HCT116 (cell line): ENCODE measurements at regions not wholly inside any gene's neighbourhood (a gene's known extent, or its start where the extent isn't known, plus 50 kb on each side); places are given as distances from the start of the nearest gene placed in this dataset.

Experiments
- ATAC-seq: fragments of 200-7000 bp; cut with Tn5 transposase; 2 replicates; pipeline ENCODE4 v1.9.1; 2020; ENCODE audit warnings: mild to moderate bottlenecking, moderate library complexity
- BruUV-seq: library from RNA; stranded (reverse); fragments of 400-500 nt; replicated peaks from 2 replicates; lab custom pipeline; 2021; lab: Mats Ljungman, UMichigan
- CTCF ChIA-PET: fragments of 300-600 bp; sonication (Branson Sonifier 250); formaldehyde crosslinking; loops from one replicate; lab custom pipeline; 2021; ENCODE audit warnings: antibody characterized with exemption; lab: Charles Lee
- POLR2A ChIA-PET: fragments of 300-600, 350-600 bp; sonication (Branson Sonifier 250); formaldehyde crosslinking; loops from one replicate; lab custom pipeline; 2021; ENCODE audit warnings: antibody characterized with exemption; lab: Charles Lee
- RAD21 ChIA-PET, 2 experiments: fragments of 300-600 bp; sonication (Branson Sonifier 250); formaldehyde crosslinking; loops; one replicate each; lab custom pipeline; 2023; ENCODE audit warnings: low total read pairs in 2 of 2; ENCODE audit not compliant: uncharacterized antibody in 2 of 2, unreplicated experiment in 2 of 2, low non-redundant PET in 1 of 2; lab: Charles Lee
- DNase-seq: peaks from one replicate; pipeline ENCODE4 v3.0.0-alpha.2; 2010; ENCODE audit warnings: low read depth, low spot score
- H2AFZ ChIP-seq: fragments of 200-600 bp; shearing (Covaris generic), sonication (generic); 2 replicates; pipeline ENCODE4 v1.6.1; 2017; ENCODE audit warnings: low read depth, mixed run types, mixed read lengths, antibody characterized with exemption, low read length; ENCODE audit not compliant: poor library complexity, severe bottlenecking
- H3K27ac ChIP-seq: 2 replicates; pipeline ENCODE4 v1.5.1; 2012; ENCODE audit warnings: low read depth, low read length
- H3K27me3 ChIP-seq: fragments of 200-600 bp; sonication (generic); 2 replicates; pipeline ENCODE4 v1.6.1; 2016; ENCODE audit warnings: mixed run types, low read length, mixed read lengths; ENCODE audit not compliant: insufficient read depth
- H3K36me3 ChIP-seq, 2 experiments: fragments of 200-500 bp in 1 of 2; fragments of 200-600 bp in 1 of 2; sonication (Bioruptor generic) in 1 of 2; sonication (generic) in 1 of 2; 2 replicates each; pipeline versions ENCODE4 v1.5.1 to v1.6.1; 2014 to 2016; ENCODE audit warnings: low read length in 2 of 2, inconsistent platforms in 1 of 2, mixed read lengths in 1 of 2, mixed run types in 1 of 2; ENCODE audit not compliant: insufficient read depth in 2 of 2, control insufficient read depth in 1 of 2
- H3K4me1 ChIP-seq, 2 experiments: fragments of 200-600 bp in 1 of 2; sonication (generic) in 1 of 2; 2 replicates each; pipeline versions ENCODE4 v1.5.1 to v1.6.1; 2012 to 2017; ENCODE audit warnings: low read length in 2 of 2, inconsistent platforms in 1 of 2, mild to moderate bottlenecking in 1 of 2, mixed read lengths in 1 of 2, mixed run types in 1 of 2, moderate library complexity in 1 of 2; ENCODE audit not compliant: insufficient read depth in 2 of 2, control insufficient read depth in 1 of 2
- H3K4me2 ChIP-seq: fragments of 200-600 bp; sonication (generic); 2 replicates; pipeline ENCODE4 v1.6.1; 2017; ENCODE audit warnings: mixed run types, low read length, mixed read lengths
- H3K4me3 ChIP-seq, 2 experiments: fragments of 200-600 bp in 1 of 2; sonication (generic) in 1 of 2; replicated peaks in 1 of 2; 2 replicates each; pipeline ENCODE4 v1.5.1; 2011 to 2016; ENCODE audit warnings: low read length in 2 of 2, control low read depth in 1 of 2, low read depth in 1 of 2, mild to moderate bottlenecking in 1 of 2, mixed read lengths in 1 of 2, mixed run types in 1 of 2
- H3K79me2 ChIP-seq: fragments of 200-600 bp; sonication (generic); 2 replicates; pipeline ENCODE4 v1.6.1; 2017; ENCODE audit warnings: mild to moderate bottlenecking, mixed run types, low read length, moderate library complexity, mixed read lengths; ENCODE audit not compliant: insufficient read depth
- H3K9ac ChIP-seq: fragments of 200-600 bp; sonication (generic); 2 replicates; pipeline ENCODE4 v1.6.1; 2016; ENCODE audit warnings: low read length, mixed read lengths
- H3K9me2 ChIP-seq: fragments of 200-600 bp; sonication (generic), shearing (Covaris generic); 2 replicates; pipeline ENCODE4 v1.6.1; 2017; ENCODE audit warnings: mixed run types, mild to moderate bottlenecking, moderate library complexity; ENCODE audit not compliant: insufficient read depth
- H3K9me3 ChIP-seq, 2 experiments: fragments of 200-500 bp in 1 of 2; fragments of 200-600 bp in 1 of 2; sonication (Bioruptor generic) in 1 of 2; sonication (generic) in 1 of 2; 2 replicates each; pipeline ENCODE4 v1.6.1; 2014 to 2017; ENCODE audit warnings: low read length in 2 of 2, mixed read lengths in 2 of 2, inconsistent platforms in 1 of 2, low read depth in 1 of 2, mild to moderate bottlenecking in 1 of 2, mixed run types in 1 of 2, moderate library complexity in 1 of 2; ENCODE audit not compliant: control insufficient read depth in 1 of 2, insufficient read depth in 1 of 2
- H4K20me1 ChIP-seq: fragments of 200-600 bp; sonication (generic), shearing (Covaris generic); 2 replicates; pipeline ENCODE4 v1.6.1; 2017; ENCODE audit warnings: mixed run types, mild to moderate bottlenecking, moderate library complexity; ENCODE audit not compliant: insufficient read depth
- CBX3 ChIP-seq: IDR thresholded peaks from 2 replicates; pipeline ENCODE4 v1.6.1; 2012; ENCODE audit warnings: low read depth
- CEBPB ChIP-seq: IDR thresholded peaks from 2 replicates; pipeline ENCODE4 v1.6.1; 2012; ENCODE audit warnings: low read depth
- EGR1 ChIP-seq: IDR thresholded peaks from 2 replicates; pipeline ENCODE4 v1.6.1; 2012; ENCODE audit warnings: low read depth
- ELF1 ChIP-seq: IDR thresholded peaks from 2 replicates; pipeline ENCODE4 v1.6.1; 2012; ENCODE audit warnings: low read depth, borderline replicate concordance
- EZH2 ChIP-seq: fragments of 200-600 bp; sonication (generic); IDR thresholded peaks from 2 replicates; pipeline ENCODE4 v1.6.1; 2017; ENCODE audit warnings: antibody characterized with exemption, mixed run types
- EZH2phosphoT487 ChIP-seq: fragments of 200-600 bp; IDR thresholded peaks from 2 replicates; pipeline ENCODE4 v1.6.1; 2018; ENCODE audit warnings: antibody characterized with exemption, borderline replicate concordance
- FOSL1 ChIP-seq: IDR thresholded peaks from 2 replicates; pipeline ENCODE4 v1.6.1; 2012; ENCODE audit warnings: low read depth
- JUND ChIP-seq: IDR thresholded peaks from 2 replicates; pipeline ENCODE4 v1.6.1; 2012
- POLR2AphosphoS5 ChIP-seq: IDR thresholded peaks from 2 replicates; pipeline ENCODE4 v1.6.1; 2011; ENCODE audit warnings: mild to moderate bottlenecking, low read depth, low read length, moderate library complexity
- RAD21 ChIP-seq: IDR thresholded peaks from 2 replicates; pipeline ENCODE4 v1.6.1; 2012; ENCODE audit warnings: low read depth, mild to moderate bottlenecking
- SIN3A ChIP-seq: IDR thresholded peaks from 2 replicates; pipeline ENCODE4 v1.6.1; 2012; ENCODE audit warnings: low read depth
- SRF ChIP-seq: IDR thresholded peaks from 2 replicates; pipeline ENCODE4 v1.6.1; 2012; ENCODE audit warnings: low read depth
- YY1 ChIP-seq: IDR thresholded peaks from 2 replicates; pipeline ENCODE4 v1.6.1; 2011; ENCODE audit warnings: low read length, low read depth, moderate library complexity, mild to moderate bottlenecking; ENCODE audit not compliant: insufficient replicate concordance; ENCODE audit errors: extremely low read depth
- ZFX ChIP-seq: fragments of 450-650 bp; IDR thresholded peaks from 2 replicates; pipeline ENCODE4 v1.6.1; 2017
- ZNF274 ChIP-seq: fragments of 200-500 bp; sonication (Bioruptor generic); IDR thresholded peaks from 2 replicates; pipeline ENCODE4 v1.6.1; 2014; ENCODE audit warnings: mild to moderate bottlenecking, low read depth, low read length, inconsistent platforms
- intact Hi-C: fragments of 100-400 bp; cut with micrococcal nuclease; formaldehyde crosslinking; loops from 2 replicates; pipeline ENCODE4 v1.10.0; 2022
- TF ChIP-seq, protein P1 (sequence below), 3 experiments: fragments of 200-600 bp in 1 of 3; sonication (generic) in 1 of 3; IDR thresholded peaks in 2 of 3; conservative IDR thresholded peaks in 1 of 3; 2 replicates each; pipeline ENCODE4 v1.5.1; 2012 to 2017; ENCODE audit warnings: low read depth in 2 of 3, low read length in 2 of 3, antibody characterized with exemption in 1 of 3, borderline replicate concordance in 1 of 3, control low read depth in 1 of 3, mild to moderate bottlenecking in 1 of 3, mixed read lengths in 1 of 3, mixed run types in 1 of 3, moderate library complexity in 1 of 3; ENCODE audit not compliant: insufficient read depth in 1 of 3
- TF ChIP-seq, protein P2 (sequence below): IDR thresholded peaks from 2 replicates; pipeline ENCODE4 v1.6.1; 2012
- TF ChIP-seq, protein P3 (sequence below): IDR thresholded peaks from 2 replicates; pipeline ENCODE4 v1.6.1; 2012; ENCODE audit warnings: low read depth

DNA sequence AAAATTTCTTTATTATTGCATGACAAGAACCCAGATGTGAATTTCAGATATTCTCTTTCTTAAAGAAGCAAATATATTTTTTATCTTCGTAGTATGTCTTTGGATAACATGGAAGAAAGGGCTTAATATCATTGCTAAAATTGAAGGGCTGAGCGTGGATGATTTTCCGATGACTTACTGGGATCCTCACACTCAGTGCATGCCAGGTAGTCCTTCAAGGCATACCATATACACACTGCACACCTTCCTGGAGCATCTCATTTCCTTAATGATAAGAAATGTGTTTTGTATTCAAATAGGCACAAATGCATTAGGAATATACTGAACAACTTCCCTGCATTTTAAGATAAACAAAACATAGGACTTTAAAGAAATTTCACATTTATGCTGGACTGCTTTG, 193.9 kb upstream of the MAP3K7 start:
- Histone ChIP-seq H2AFZ (no peak overlapping the region), H3K4me2 (no peak overlapping the region), H3K27ac (no peak overlapping the region), H3K9me2 (no peaks in the 10 kb centered on the region), H3K27me3 (peaks cover 60% of the 10 kb centered on the region), H3K79me2 (no peaks in the 10 kb centered on the region), H4K20me1 (no peaks in the 10 kb centered on the region), H3K4me1 (no peaks in the 10 kb centered on the region), H3K9ac (no peak overlapping the region), H3K9me3 (no peaks in the 10 kb centered on the region), H3K4me3 (no peak overlapping the region), H3K36me3 (no peaks in the 10 kb centered on the region)
- CTCF ChIA-PET = no interaction called here
- ATAC-seq (no peak), DNase-seq (no peak)
- TF ChIP-seq YY1 = no peak
- TF ChIP-seq ZFX = no peak
- TF ChIP-seq FOSL1 = no peak
- TF ChIP-seq CEBPB = no peak
- no peak for TF ChIP-seq ZNF274
- TF ChIP-seq EGR1 = no peak
- no peak for TF ChIP-seq EZH2
- TF ChIP-seq ELF1 = no peak
- TF ChIP-seq JUND = no peak
- BruUV-seq = no TSS peak
- intact Hi-C loops = no loop called here
- RAD21 ChIA-PET = no interaction called here
- POLR2A ChIA-PET = no interaction called here

DNA sequence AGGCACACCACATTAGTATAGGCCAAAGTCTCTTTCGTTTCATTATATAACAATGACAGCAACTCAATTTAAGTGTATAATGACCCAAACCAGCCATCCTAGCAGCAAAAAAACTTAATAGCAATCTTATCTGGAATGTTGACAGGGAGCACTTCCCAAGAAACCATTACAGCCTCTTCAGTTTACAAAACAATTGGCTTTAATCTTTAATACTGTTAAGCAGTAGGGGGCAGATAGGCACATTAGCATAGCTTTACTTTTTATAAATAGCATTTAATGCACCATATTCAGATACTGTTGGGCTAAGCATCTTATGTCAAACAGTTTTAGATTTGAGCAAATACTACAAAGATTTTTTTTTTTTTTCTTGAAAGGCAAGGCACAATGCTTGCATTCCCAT, 193.3 kb upstream of the MAP3K7 start:
- ATAC-seq (no peak), DNase-seq (no peak)
- no TSS peak for BruUV-seq
- POLR2A ChIA-PET = no interaction called here
- CTCF ChIA-PET = no interaction called here
- Histone ChIP-seq H3K9me3 (no peaks in the 10 kb centered on the region), H2AFZ (no peak overlapping the region), H3K4me2 (no peak overlapping the region), H3K36me3 (no peaks in the 10 kb centered on the region), H3K4me1 (no peaks in the 10 kb centered on the region), H3K27me3 (peaks cover 66% of the 10 kb centered on the region), H3K27ac (no peak overlapping the region), H4K20me1 (no peaks in the 10 kb centered on the region), H3K9me2 (no peaks in the 10 kb centered on the region), H3K4me3 (no peak overlapping the region), H3K9ac (no peak overlapping the region), H3K79me2 (no peaks in the 10 kb centered on the region)
- RAD21 ChIA-PET = no interaction called here
- intact Hi-C loops = no loop called here
- TF ChIP-seq JUND (no peak), ZFX (no peak), EZH2phosphoT487 (no peak), RAD21 (no peak), POLR2AphosphoS5 (no peak), CBX3 (no peak), YY1 (no peak), CEBPB (no peak), ELF1 (no peak), SIN3A (no peak), SRF (no peak)
- TF ChIP-seq, protein P1, sequence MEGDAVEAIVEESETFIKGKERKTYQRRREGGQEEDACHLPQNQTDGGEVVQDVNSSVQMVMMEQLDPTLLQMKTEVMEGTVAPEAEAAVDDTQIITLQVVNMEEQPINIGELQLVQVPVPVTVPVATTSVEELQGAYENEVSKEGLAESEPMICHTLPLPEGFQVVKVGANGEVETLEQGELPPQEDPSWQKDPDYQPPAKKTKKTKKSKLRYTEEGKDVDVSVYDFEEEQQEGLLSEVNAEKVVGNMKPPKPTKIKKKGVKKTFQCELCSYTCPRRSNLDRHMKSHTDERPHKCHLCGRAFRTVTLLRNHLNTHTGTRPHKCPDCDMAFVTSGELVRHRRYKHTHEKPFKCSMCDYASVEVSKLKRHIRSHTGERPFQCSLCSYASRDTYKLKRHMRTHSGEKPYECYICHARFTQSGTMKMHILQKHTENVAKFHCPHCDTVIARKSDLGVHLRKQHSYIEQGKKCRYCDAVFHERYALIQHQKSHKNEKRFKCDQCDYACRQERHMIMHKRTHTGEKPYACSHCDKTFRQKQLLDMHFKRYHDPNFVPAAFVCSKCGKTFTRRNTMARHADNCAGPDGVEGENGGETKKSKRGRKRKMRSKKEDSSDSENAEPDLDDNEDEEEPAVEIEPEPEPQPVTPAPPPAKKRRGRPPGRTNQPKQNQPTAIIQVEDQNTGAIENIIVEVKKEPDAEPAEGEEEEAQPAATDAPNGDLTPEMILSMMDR (IDR thresholded peaks at IDR 0.05 in 2 of 3, conservative IDR thresholded peaks at IDR 0.05 in 1 of 3; ENCODE audit: borderline replicate concordance in 1 of 3, insufficient read depth in 1 of 3, low read depth in 2 of 3, low read length in 2 of 3) = no peak
- TF ChIP-seq, protein P2, sequence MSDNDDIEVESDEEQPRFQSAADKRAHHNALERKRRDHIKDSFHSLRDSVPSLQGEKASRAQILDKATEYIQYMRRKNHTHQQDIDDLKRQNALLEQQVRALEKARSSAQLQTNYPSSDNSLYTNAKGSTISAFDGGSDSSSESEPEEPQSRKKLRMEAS = no peak
- TF ChIP-seq, protein P3, sequence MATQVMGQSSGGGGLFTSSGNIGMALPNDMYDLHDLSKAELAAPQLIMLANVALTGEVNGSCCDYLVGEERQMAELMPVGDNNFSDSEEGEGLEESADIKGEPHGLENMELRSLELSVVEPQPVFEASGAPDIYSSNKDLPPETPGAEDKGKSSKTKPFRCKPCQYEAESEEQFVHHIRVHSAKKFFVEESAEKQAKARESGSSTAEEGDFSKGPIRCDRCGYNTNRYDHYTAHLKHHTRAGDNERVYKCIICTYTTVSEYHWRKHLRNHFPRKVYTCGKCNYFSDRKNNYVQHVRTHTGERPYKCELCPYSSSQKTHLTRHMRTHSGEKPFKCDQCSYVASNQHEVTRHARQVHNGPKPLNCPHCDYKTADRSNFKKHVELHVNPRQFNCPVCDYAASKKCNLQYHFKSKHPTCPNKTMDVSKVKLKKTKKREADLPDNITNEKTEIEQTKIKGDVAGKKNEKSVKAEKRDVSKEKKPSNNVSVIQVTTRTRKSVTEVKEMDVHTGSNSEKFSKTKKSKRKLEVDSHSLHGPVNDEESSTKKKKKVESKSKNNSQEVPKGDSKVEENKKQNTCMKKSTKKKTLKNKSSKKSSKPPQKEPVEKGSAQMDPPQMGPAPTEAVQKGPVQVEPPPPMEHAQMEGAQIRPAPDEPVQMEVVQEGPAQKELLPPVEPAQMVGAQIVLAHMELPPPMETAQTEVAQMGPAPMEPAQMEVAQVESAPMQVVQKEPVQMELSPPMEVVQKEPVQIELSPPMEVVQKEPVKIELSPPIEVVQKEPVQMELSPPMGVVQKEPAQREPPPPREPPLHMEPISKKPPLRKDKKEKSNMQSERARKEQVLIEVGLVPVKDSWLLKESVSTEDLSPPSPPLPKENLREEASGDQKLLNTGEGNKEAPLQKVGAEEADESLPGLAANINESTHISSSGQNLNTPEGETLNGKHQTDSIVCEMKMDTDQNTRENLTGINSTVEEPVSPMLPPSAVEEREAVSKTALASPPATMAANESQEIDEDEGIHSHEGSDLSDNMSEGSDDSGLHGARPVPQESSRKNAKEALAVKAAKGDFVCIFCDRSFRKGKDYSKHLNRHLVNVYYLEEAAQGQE = no peak
